ENCODE measurements at regions not wholly inside any gene's neighbourhood (a gene's known extent, or its start where the extent isn't known, plus 50 kb on each side); places are given as distances from the start of the nearest gene placed in this dataset.

- Histone ChIP-seq H3K36me3 (ENCODE audit: insufficient read depth) (no peaks in the 10 kb centered on the region; the same call in 1 of the 2 replicates), H3K79me2 (replicated peaks; ENCODE audit: insufficient read depth) (no peaks in the 10 kb centered on the region), H3K4me2 (no peak overlapping the region), H3K9me2 (ENCODE audit: insufficient read depth) (0 out of 2 replicates have a peak, but pooled peaks cover 17% of the 10 kb centered on the region), H3F3A (replicated peaks; ENCODE audit: low read depth) (no peaks in the 10 kb centered on the region), H3K4me1 (ENCODE audit: insufficient read depth) (no peaks in the 10 kb centered on the region; the same call in 1 of the 2 replicates), H3K4me3 (no peak overlapping the region), H4K20me1 (replicated peaks; ENCODE audit: insufficient read depth) (no peaks in the 10 kb centered on the region), H3K27me3 (ENCODE audit: insufficient read depth) (no peaks in the 10 kb centered on the region), H2AFZ (0 out of 2 replicates have a peak overlapping the region, but pooled peaks have one; percentile 23), H3K27ac (ENCODE audit: low read depth) (no peak overlapping the region)
- TF ChIP-seq ZNF114 (CRISPR knock-in tag; IDR thresholded peaks at IDR 0.05) (no peak), STAT1 (IDR thresholded peaks at IDR 0.05; ENCODE audit: unreplicated experiment) (no peak), JUNB (IDR thresholded peaks at IDR 0.05; ENCODE audit: unreplicated experiment) (no peak), CTCF (conservative IDR thresholded peaks at IDR 0.05; ENCODE audit: low read depth in 2 of 2) (no peak), POLR2AphosphoS5 (IDR thresholded peaks at IDR 0.05; ENCODE audit: low read depth) (no peak), REST (IDR thresholded peaks at IDR 0.05; ENCODE audit: unreplicated experiment) (no peak), ZNF462 (CRISPR knock-in tag; IDR thresholded peaks at IDR 0.05) (no peak), NANOG (IDR thresholded peaks at IDR 0.05; ENCODE audit: borderline replicate concordance) (no peak), EZH2 (IDR thresholded peaks at IDR 0.05; ENCODE audit: low read depth, unreplicated experiment) (no peak), CREB1 (CRISPR knock-in tag; IDR thresholded peaks at IDR 0.05; ENCODE audit: low read depth) (no peak), EZH2phosphoT487 (IDR thresholded peaks at IDR 0.05; ENCODE audit: unreplicated experiment) (no peak), ZNF331 (CRISPR knock-in tag; IDR thresholded peaks at IDR 0.05; ENCODE audit: low read depth) (no peak), ETS1 (IDR thresholded peaks at IDR 0.05) (no peak)
- H3K27ac Mint-ChIP-seq, result no peak overlapping the region
- no peak overlapping the region for H3K4me3 Mint-ChIP-seq
- no peak for ATAC-seq
- no peaks in the 10 kb centered on the region for H3K9me3 Mint-ChIP-seq
- no peak for DNase-seq (ENCODE audit: low spot score)
- peaks cover 3% of the 10 kb centered on the region for H3K27me3 Mint-ChIP-seq (ENCODE audit: insufficient read depth, low read depth, poor library complexity)
- peaks cover 7% of the 10 kb centered on the region for H3K4me1 Mint-ChIP-seq
- no peaks in the 10 kb centered on the region for H3K36me3 Mint-ChIP-seq (ENCODE audit: low read depth)
Observed at GRCh38 chr20:10978713-10979112, 304.9 kb upstream of the JAG1 start.

Measured in GM23338 (cell line).